HepG2 (cell line): ENCODE measurements at regions not wholly inside any gene's neighbourhood (a gene's known extent, or its start where the extent isn't known, plus 50 kb on each side); places are given as distances from the start of the nearest gene placed in this dataset.

ENCODE experiments used
- ATAC-seq: fragments of 200-7000 bp; cut with Tn5 transposase; 3 replicates; pipeline ENCODE4 v1.9.1; 2020; ENCODE audit warnings: mild to moderate bottlenecking, moderate library complexity
- BruUV-seq: library from RNA; stranded (reverse); fragments of 400-500 nt; replicated peaks from 2 replicates; lab custom pipeline; 2021; lab: Mats Ljungman, UMichigan
- CTCF ChIA-PET: fragments of 300-600 bp; formaldehyde crosslinking; extraction: SDS; loops from one replicate; lab custom pipeline; 2021; ENCODE audit warnings: low total read pairs, inconsistent platforms, low intra/inter-chr PET ratio; lab: Yijun Ruan, JAX
- POLR2A ChIA-PET: fragments of 350-600 bp; sonication (Branson Sonifier 250); formaldehyde crosslinking; loops from one replicate; lab custom pipeline; 2020; ENCODE audit warnings: antibody characterized with exemption, inconsistent platforms; lab: Yijun Ruan, JAX
- DNase-seq: peaks from one replicate; pipeline ENCODE4 v3.0.0-alpha.2; 2015; ENCODE audit warnings: low spot score
- FAIRE-seq: peaks from 3 replicates; lab custom pipeline; 2011; peaks lifted over from hg19 to GRCh38; lab: Jason Lieb, UNC
- H2AFZ ChIP-seq: one replicate; pipeline ENCODE4 v1.6.1; 2011; ENCODE audit warnings: low read length, inconsistent platforms
- H3K27ac ChIP-seq: fragments of 300-600 bp; 3 replicates; pipeline ENCODE4 v1.8.0; 2011; ENCODE audit warnings: mixed run types, mild to moderate bottlenecking, mixed read lengths, low read length, inconsistent platforms; ENCODE audit not compliant: insufficient read depth; ENCODE audit errors: extremely low read length
- H3K27me3 ChIP-seq, 2 experiments: fragments of 200-600 bp in 1 of 2; 2 replicates in 1 of 2; 3 replicates in 1 of 2; pipeline versions ENCODE4 v1.6.0 to v1.8.0; 2011; ENCODE audit warnings: low read length in 2 of 2, mild to moderate bottlenecking in 2 of 2, moderate library complexity in 2 of 2, inconsistent platforms in 1 of 2; ENCODE audit not compliant: insufficient read depth in 2 of 2, control insufficient read depth in 1 of 2
- H3K36me3 ChIP-seq, 2 experiments: fragments of 200-600 bp in 1 of 2; replicated peaks in 1 of 2; 2 replicates in 1 of 2; 3 replicates in 1 of 2; pipeline versions ENCODE4 v1.5.1 to v1.8.0; 2011; ENCODE audit warnings: low read length in 2 of 2, inconsistent platforms in 1 of 2; ENCODE audit not compliant: insufficient read depth in 2 of 2, control insufficient read depth in 1 of 2
- H3K4me1 ChIP-seq: 2 replicates; pipeline ENCODE4 v1.5.1; 2012; ENCODE audit warnings: low read length, inconsistent platforms; ENCODE audit not compliant: insufficient read depth
- H3K4me2 ChIP-seq: 2 replicates; pipeline ENCODE4 v1.6.0; 2011; ENCODE audit warnings: low read depth, low read length, inconsistent platforms
- H3K4me3 ChIP-seq, 3 experiments: fragments of 200-600 bp in 1 of 3; sonication (generic), shearing (Covaris generic) in 1 of 3; replicated peaks in 1 of 3; 2 replicates each; pipeline ENCODE4 v1.5.1; 2011 to 2016; ENCODE audit warnings: low read length in 3 of 3, inconsistent platforms in 2 of 3, low read depth in 2 of 3, mild to moderate bottlenecking in 2 of 3, control low read depth in 1 of 3, mixed read lengths in 1 of 3; ENCODE audit not compliant: insufficient read depth in 1 of 3
- H3K79me2 ChIP-seq: one replicate; pipeline ENCODE4 v1.6.1; 2011; ENCODE audit warnings: low read length, inconsistent platforms; ENCODE audit not compliant: insufficient read depth
- H3K9ac ChIP-seq: 2 replicates; pipeline ENCODE4 v1.6.0; 2011; ENCODE audit warnings: mild to moderate bottlenecking, low read depth, low read length, inconsistent platforms; ENCODE audit not compliant: insufficient read depth
- H3K9me3 ChIP-seq: 2 replicates; pipeline ENCODE4 v1.5.1; 2012; ENCODE audit warnings: mild to moderate bottlenecking, low read length
- H4K20me1 ChIP-seq: 2 replicates; pipeline ENCODE4 v1.6.0; 2011; ENCODE audit warnings: inconsistent platforms, mild to moderate bottlenecking, low read length, moderate library complexity; ENCODE audit not compliant: insufficient read depth
- HIVEP1 ChIP-seq: sonication (generic); formaldehyde crosslinking; IDR thresholded peaks from 2 replicates; pipeline ENCODE4 v1.4.0; 2020; ENCODE audit warnings: mild to moderate bottlenecking, missing genetic modification reagents
- KDM6A ChIP-seq: IDR thresholded peaks from 2 replicates; pipeline ENCODE4 v1.6.1; 2016; ENCODE audit warnings: low read depth
- KLF16 ChIP-seq, 2 experiments: sonication (generic) in 1 of 2; formaldehyde crosslinking in 1 of 2; IDR thresholded peaks; 2 replicates each; pipeline versions ENCODE4 v1.6.1 to v1.8.0; 2016 to 2023; ENCODE audit warnings: missing genetic modification reagents in 2 of 2, missing compliant biosample characterization in 1 of 2
- NFKB2 ChIP-seq: sonication (generic); formaldehyde crosslinking; IDR thresholded peaks from 2 replicates; pipeline ENCODE4 v1.4.0; 2020; ENCODE audit warnings: missing genetic modification reagents, borderline replicate concordance
- ZNF430 ChIP-seq: sonication (generic); formaldehyde crosslinking; IDR thresholded peaks from 2 replicates; pipeline ENCODE4 v1.9.0; 2021; ENCODE audit warnings: mild to moderate bottlenecking, missing genetic modification reagents
- ZNF496 ChIP-seq: sonication (generic); formaldehyde crosslinking; IDR thresholded peaks from 2 replicates; pipeline ENCODE4 v1.8.1; 2023; ENCODE audit warnings: mild to moderate bottlenecking, moderate library complexity, missing genetic modification reagents; ENCODE audit not compliant: insufficient replicate concordance
- ZNF644 ChIP-seq: IDR thresholded peaks from 2 replicates; pipeline ENCODE4 v1.6.1; 2016; ENCODE audit warnings: low read depth
- ZSCAN9 ChIP-seq: IDR thresholded peaks from 2 replicates; pipeline ENCODE4 v1.6.1; 2016; ENCODE audit warnings: borderline replicate concordance
- WGBS: methylation state at CpG from one replicate; pipeline ENCODE4 v1.1.6; 2017; ENCODE audit warnings: low lambda C conversion rate; 5-methylcytosine and 5-hydroxymethylcytosine counted together
- in situ Hi-C: cut with HindIII; loops from 2 replicates; pipeline ENCODE4 v1.10.0; 2017; ENCODE audit warnings: low pct_unique_long_range_greater_than_20kb; ENCODE audit not compliant: extremely low pct_ligation_motif_present
- intact Hi-C: fragments of 100-400 bp; cut with micrococcal nuclease; formaldehyde crosslinking; loops from one replicate; pipeline ENCODE4 v1.10.0; 2022; ENCODE audit not compliant: unreplicated experiment
- TF ChIP-seq, protein P1 (sequence below): sonication (generic); formaldehyde crosslinking; IDR thresholded peaks from 2 replicates; pipeline ENCODE4 v1.9.0; 2021; ENCODE audit warnings: mild to moderate bottlenecking, missing genetic modification reagents
- TF ChIP-seq, protein P2 (sequence below): sonication (generic); formaldehyde crosslinking; IDR thresholded peaks from 2 replicates; pipeline ENCODE4 v1.8.0; 2022; ENCODE audit warnings: missing genetic modification reagents, low read depth, mild to moderate bottlenecking, borderline replicate concordance
- TF ChIP-seq, protein P3 (sequence below): sonication (generic); formaldehyde crosslinking; IDR thresholded peaks from 2 replicates; pipeline ENCODE4 v1.5.0; 2020; ENCODE audit warnings: mild to moderate bottlenecking, low read depth, missing genetic modification reagents, borderline replicate concordance

DNA sequence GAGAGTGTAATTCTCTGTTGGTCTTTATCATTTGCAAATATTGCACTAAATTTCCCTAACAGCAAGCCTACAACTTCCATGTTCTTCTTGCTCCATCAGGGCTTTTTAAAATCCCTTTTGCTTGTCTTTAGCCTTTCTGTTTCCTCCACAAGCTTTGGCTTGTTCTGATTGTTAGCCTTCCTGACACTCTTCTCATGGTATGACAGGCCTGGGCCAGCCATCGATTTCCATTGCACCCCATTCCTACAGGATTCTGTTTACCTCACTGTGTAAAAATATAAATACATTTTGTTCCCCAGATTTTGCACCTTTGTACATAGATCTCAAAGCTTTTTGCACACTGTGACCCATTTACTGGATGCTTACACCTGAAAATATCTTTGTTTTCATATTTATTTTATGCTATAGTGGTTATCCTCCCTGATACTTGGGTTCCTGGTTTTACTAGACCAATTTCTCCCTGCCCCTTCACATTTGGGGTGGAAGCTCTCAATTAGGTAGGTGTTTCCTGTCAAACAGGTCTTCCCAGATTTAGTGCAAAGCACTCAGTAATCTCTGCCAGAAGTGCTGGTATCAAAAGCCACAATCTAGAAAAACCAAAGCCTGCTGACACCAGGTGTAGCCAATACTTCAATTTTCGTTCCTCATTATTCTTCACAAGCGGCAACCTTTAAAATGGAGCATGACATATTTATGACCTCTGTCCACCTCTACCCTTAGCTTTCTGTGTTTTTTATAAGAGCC lies 57.9 kb upstream of the PPP2R3A start:
- H3K9me3 ChIP-seq = no peaks in the 10 kb centered on the region
- H3K27me3 ChIP-seq = peaks cover 0 to 4% of the 10 kb centered on the region in 2 experiments; a peak in 1 of 5 replicates
- in situ Hi-C loops = no loop called here
- no peaks in the 10 kb centered on the region for H4K20me1 ChIP-seq
- H3K79me2 ChIP-seq = no peaks in the 10 kb centered on the region
- TF ChIP-seq, protein P1, sequence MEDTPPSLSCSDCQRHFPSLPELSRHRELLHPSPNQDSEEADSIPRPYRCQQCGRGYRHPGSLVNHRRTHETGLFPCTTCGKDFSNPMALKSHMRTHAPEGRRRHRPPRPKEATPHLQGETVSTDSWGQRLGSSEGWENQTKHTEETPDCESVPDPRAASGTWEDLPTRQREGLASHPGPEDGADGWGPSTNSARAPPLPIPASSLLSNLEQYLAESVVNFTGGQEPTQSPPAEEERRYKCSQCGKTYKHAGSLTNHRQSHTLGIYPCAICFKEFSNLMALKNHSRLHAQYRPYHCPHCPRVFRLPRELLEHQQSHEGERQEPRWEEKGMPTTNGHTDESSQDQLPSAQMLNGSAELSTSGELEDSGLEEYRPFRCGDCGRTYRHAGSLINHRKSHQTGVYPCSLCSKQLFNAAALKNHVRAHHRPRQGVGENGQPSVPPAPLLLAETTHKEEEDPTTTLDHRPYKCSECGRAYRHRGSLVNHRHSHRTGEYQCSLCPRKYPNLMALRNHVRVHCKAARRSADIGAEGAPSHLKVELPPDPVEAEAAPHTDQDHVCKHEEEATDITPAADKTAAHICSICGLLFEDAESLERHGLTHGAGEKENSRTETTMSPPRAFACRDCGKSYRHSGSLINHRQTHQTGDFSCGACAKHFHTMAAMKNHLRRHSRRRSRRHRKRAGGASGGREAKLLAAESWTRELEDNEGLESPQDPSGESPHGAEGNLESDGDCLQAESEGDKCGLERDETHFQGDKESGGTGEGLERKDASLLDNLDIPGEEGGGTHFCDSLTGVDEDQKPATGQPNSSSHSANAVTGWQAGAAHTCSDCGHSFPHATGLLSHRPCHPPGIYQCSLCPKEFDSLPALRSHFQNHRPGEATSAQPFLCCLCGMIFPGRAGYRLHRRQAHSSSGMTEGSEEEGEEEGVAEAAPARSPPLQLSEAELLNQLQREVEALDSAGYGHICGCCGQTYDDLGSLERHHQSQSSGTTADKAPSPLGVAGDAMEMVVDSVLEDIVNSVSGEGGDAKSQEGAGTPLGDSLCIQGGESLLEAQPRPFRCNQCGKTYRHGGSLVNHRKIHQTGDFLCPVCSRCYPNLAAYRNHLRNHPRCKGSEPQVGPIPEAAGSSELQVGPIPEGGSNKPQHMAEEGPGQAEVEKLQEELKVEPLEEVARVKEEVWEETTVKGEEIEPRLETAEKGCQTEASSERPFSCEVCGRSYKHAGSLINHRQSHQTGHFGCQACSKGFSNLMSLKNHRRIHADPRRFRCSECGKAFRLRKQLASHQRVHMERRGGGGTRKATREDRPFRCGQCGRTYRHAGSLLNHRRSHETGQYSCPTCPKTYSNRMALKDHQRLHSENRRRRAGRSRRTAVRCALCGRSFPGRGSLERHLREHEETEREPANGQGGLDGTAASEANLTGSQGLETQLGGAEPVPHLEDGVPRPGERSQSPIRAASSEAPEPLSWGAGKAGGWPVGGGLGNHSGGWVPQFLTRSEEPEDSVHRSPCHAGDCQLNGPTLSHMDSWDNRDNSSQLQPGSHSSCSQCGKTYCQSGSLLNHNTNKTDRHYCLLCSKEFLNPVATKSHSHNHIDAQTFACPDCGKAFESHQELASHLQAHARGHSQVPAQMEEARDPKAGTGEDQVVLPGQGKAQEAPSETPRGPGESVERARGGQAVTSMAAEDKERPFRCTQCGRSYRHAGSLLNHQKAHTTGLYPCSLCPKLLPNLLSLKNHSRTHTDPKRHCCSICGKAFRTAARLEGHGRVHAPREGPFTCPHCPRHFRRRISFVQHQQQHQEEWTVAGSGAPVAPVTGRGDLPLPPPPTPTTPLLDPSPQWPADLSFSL (CRISPR knock-in tag) = no peak
- no peak for TF ChIP-seq KLF16 (CRISPR knock-in tag; IDR thresholded peaks at IDR 0.05)
- no peak for TF ChIP-seq HIVEP1 (CRISPR knock-in tag)
- TF ChIP-seq ZSCAN9 = no peak
- TF ChIP-seq ZNF430 = no peak
- TF ChIP-seq NFKB2 (CRISPR knock-in tag) = no peak
- no peak for TF ChIP-seq ZNF644 (CRISPR knock-in tag)
- TF ChIP-seq, protein P2, sequence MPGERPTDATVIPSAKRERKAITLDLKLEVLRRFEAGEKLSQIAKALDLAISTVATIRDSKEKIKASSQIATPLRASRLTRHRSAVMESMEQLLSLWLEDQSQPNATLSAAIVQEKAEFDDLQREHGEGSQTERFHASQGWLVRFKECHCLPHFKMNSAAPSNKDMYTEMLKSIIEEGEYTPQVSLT (CRISPR knock-in tag) = no peak
- no peak for TF ChIP-seq KDM6A (CRISPR knock-in tag)
- TF ChIP-seq ZNF496 (CRISPR knock-in tag) = no peak
- TF ChIP-seq, protein P3, sequence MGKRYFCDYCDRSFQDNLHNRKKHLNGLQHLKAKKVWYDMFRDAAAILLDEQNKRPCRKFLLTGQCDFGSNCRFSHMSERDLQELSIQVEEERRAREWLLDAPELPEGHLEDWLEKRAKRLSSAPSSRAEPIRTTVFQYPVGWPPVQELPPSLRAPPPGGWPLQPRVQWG = no peak
- intact Hi-C loops = no loop called here
- H2AFZ ChIP-seq = no peak overlapping the region
- no peak overlapping the region for H3K27ac ChIP-seq
- DNase-seq (no peak), ATAC-seq (no peak), FAIRE-seq (no peak)
- no peak overlapping the region for H3K4me3 ChIP-seq
- H3K4me1 ChIP-seq = no peaks in the 10 kb centered on the region
- no peak overlapping the region for H3K4me2 ChIP-seq
- H3K36me3 ChIP-seq = no peaks in the 10 kb centered on the region
- no peak overlapping the region for H3K9ac ChIP-seq
- CTCF ChIA-PET = no interaction called here
- no TSS peak for BruUV-seq
- 14% methylated on average over 3 of the region's 3 CpGs for WGBS
- POLR2A ChIA-PET = no interaction called here
